Loucy (cell line): ENCODE measurements at regions not wholly inside any gene's neighbourhood (a gene's known extent, or its start where the extent isn't known, plus 50 kb on each side); places are given as distances from the start of the nearest gene placed in this dataset.

Source experiments
- H2AFZ ChIP-seq: fragments of 200-600 bp; sonication (generic); 2 replicates; pipeline ENCODE4 v1.6.0; 2016; ENCODE audit warnings: antibody characterized with exemption, mild to moderate bottlenecking, low read length, moderate library complexity
- H3F3A ChIP-seq: fragments of 200-600 bp; 2 replicates; pipeline ENCODE4 v1.6.0; 2016; ENCODE audit warnings: antibody characterized with exemption, low read depth, mild to moderate bottlenecking
- H3K27me3 ChIP-seq: fragments of 200-600 bp; sonication (generic); 2 replicates; pipeline ENCODE4 v1.6.1; 2014; ENCODE audit warnings: low read length, mild to moderate bottlenecking; ENCODE audit not compliant: insufficient read depth, poor library complexity, severe bottlenecking
- H3K36me3 ChIP-seq: fragments of 200-600 bp; sonication (generic); 2 replicates; pipeline ENCODE4 v1.6.1; 2016; ENCODE audit warnings: low read length; ENCODE audit not compliant: insufficient read depth
- H3K4me1 ChIP-seq: fragments of 200-600 bp; sonication (generic); 2 replicates; pipeline ENCODE4 v1.5.1; 2014; ENCODE audit warnings: low read length, mild to moderate bottlenecking; ENCODE audit not compliant: insufficient read depth, poor library complexity, severe bottlenecking
- H3K4me2 ChIP-seq: fragments of 200-600 bp; sonication (generic); 2 replicates; pipeline ENCODE4 v1.6.0; 2014; ENCODE audit warnings: antibody characterized with exemption, low read length, low read depth, mild to moderate bottlenecking; ENCODE audit not compliant: poor library complexity, severe bottlenecking
- H3K4me3 ChIP-seq: fragments of 200-600 bp; sonication (generic); 2 replicates; pipeline ENCODE4 v1.5.1; 2014; ENCODE audit warnings: low read length, mild to moderate bottlenecking, mixed read lengths; ENCODE audit not compliant: poor library complexity, severe bottlenecking
- H3K79me2 ChIP-seq: fragments of 200-600 bp; sonication (generic); 2 replicates; pipeline ENCODE4 v1.6.1; 2014; ENCODE audit warnings: low read length; ENCODE audit not compliant: insufficient read depth
- H3K9ac ChIP-seq: fragments of 200-600 bp; sonication (generic); 2 replicates; pipeline ENCODE4 v1.6.0; 2014; ENCODE audit warnings: mild to moderate bottlenecking, low read depth, low read length, moderate library complexity; ENCODE audit not compliant: poor library complexity, severe bottlenecking
- H3K9me2 ChIP-seq: fragments of 200-600 bp; sonication (generic); replicated peaks from 2 replicates; pipeline ENCODE4 v1.6.1; 2016; ENCODE audit warnings: low read depth, low read length, mixed read lengths
- H3K9me3 ChIP-seq: fragments of 200-600 bp; sonication (generic); 2 replicates; pipeline ENCODE4 v1.6.1; 2014; ENCODE audit warnings: mild to moderate bottlenecking, antibody characterized with exemption, low read length, low read depth; ENCODE audit not compliant: insufficient read depth
- H4K20me1 ChIP-seq: fragments of 200-600 bp; sonication (generic); 2 replicates; pipeline ENCODE4 v1.6.0; 2014; ENCODE audit warnings: antibody characterized with exemption, low read length, mild to moderate bottlenecking; ENCODE audit not compliant: insufficient read depth, poor library complexity, severe bottlenecking
- CTCF ChIP-seq: fragments of 200-600 bp; sonication (generic); conservative IDR thresholded peaks from 2 replicates; pipeline ENCODE4 v1.5.1; 2014; ENCODE audit warnings: mild to moderate bottlenecking, antibody characterized with exemption, low read length
- EZH2phosphoT487 ChIP-seq: fragments of 200-600 bp; IDR thresholded peaks from 2 replicates; pipeline ENCODE4 v1.6.1; 2018; ENCODE audit warnings: antibody characterized with exemption, mild to moderate bottlenecking, moderate library complexity, borderline replicate concordance

- no peaks in the 10 kb centered on the region for H3K79me2 ChIP-seq
- H2AFZ ChIP-seq: no peak overlapping the region
- no peak for TF ChIP-seq EZH2phosphoT487
- TF ChIP-seq CTCF: no peak
- H3K9me2 ChIP-seq: no peaks in the 10 kb centered on the region
- no peak overlapping the region for H3K9ac ChIP-seq
- no peaks in the 10 kb centered on the region for H3K9me3 ChIP-seq
- no peaks in the 10 kb centered on the region for H3K36me3 ChIP-seq
- H3K27me3 ChIP-seq: no peaks in the 10 kb centered on the region
- H4K20me1 ChIP-seq: no peaks in the 10 kb centered on the region
- H3K4me1 ChIP-seq: peaks cover 3% of the 10 kb centered on the region
- H3K4me3 ChIP-seq: no peak overlapping the region
- H3K4me2 ChIP-seq: no peak overlapping the region
- H3F3A ChIP-seq: no peaks in the 10 kb centered on the region
These were observed 111.8 kb upstream of the FOXP2 start for GRCh38 chr7:114302858-114303257.

GRCh38 chr7:114298011-114298410 is 116.6 kb upstream of the FOXP2 start:
- H3K9me3 ChIP-seq: no peaks in the 10 kb centered on the region
- no peak overlapping the region for H3K9ac ChIP-seq
- H3F3A ChIP-seq: no peaks in the 10 kb centered on the region
- no peaks in the 10 kb centered on the region for H3K27me3 ChIP-seq
- TF ChIP-seq EZH2phosphoT487 (no peak), CTCF (no peak)
- H3K9me2 ChIP-seq: no peaks in the 10 kb centered on the region
- no peaks in the 10 kb centered on the region for H3K79me2 ChIP-seq
- no peak overlapping the region for H2AFZ ChIP-seq
- no peak overlapping the region for H3K4me3 ChIP-seq
- H3K4me2 ChIP-seq: no peak overlapping the region
- no peaks in the 10 kb centered on the region for H3K36me3 ChIP-seq
- H4K20me1 ChIP-seq: no peaks in the 10 kb centered on the region
- H3K4me1 ChIP-seq: no peaks in the 10 kb centered on the region

- Histone ChIP-seq H4K20me1 (no peaks in the 10 kb centered on the region), H3K4me1 (no peaks in the 10 kb centered on the region), H3K4me2 (no peak overlapping the region), H3K9me3 (no peaks in the 10 kb centered on the region), H3K27me3 (no peaks in the 10 kb centered on the region), H3K79me2 (no peaks in the 10 kb centered on the region), H2AFZ (no peak overlapping the region), H3K36me3 (no peaks in the 10 kb centered on the region), H3K4me3 (no peak overlapping the region), H3K9ac (no peak overlapping the region), H3F3A (no peaks in the 10 kb centered on the region), H3K9me2 (no peaks in the 10 kb centered on the region)
- TF ChIP-seq EZH2phosphoT487 (no peak), CTCF (no peak)
These were observed 117.5 kb upstream of the FOXP2 start for GRCh38 chr7:114297121-114297520.
